AG09309 (cell line): ENCODE measurements at regions not wholly inside any gene's neighbourhood (a gene's known extent, or its start where the extent isn't known, plus 50 kb on each side); places are given as distances from the start of the nearest gene placed in this dataset.

Experiments used
- DNase-seq: peaks from one replicate; pipeline ENCODE4 v3.0.0-alpha.2; 2010; ENCODE audit warnings: low read depth
- H3K4me3 ChIP-seq: 2 replicates; pipeline ENCODE4 v1.5.1; 2011; ENCODE audit warnings: mild to moderate bottlenecking, low read depth, low read length, moderate library complexity; ENCODE audit not compliant: control insufficient read depth
- TF ChIP-seq, protein P1 (sequence below): IDR thresholded peaks from 2 replicates; pipeline ENCODE4 v1.5.1; 2011; ENCODE audit warnings: mild to moderate bottlenecking, low read depth, low read length, inconsistent platforms; ENCODE audit not compliant: insufficient read depth, control insufficient read depth; ENCODE audit errors: missing control alignments

- DNase-seq = no peak
- TF ChIP-seq, protein P1, sequence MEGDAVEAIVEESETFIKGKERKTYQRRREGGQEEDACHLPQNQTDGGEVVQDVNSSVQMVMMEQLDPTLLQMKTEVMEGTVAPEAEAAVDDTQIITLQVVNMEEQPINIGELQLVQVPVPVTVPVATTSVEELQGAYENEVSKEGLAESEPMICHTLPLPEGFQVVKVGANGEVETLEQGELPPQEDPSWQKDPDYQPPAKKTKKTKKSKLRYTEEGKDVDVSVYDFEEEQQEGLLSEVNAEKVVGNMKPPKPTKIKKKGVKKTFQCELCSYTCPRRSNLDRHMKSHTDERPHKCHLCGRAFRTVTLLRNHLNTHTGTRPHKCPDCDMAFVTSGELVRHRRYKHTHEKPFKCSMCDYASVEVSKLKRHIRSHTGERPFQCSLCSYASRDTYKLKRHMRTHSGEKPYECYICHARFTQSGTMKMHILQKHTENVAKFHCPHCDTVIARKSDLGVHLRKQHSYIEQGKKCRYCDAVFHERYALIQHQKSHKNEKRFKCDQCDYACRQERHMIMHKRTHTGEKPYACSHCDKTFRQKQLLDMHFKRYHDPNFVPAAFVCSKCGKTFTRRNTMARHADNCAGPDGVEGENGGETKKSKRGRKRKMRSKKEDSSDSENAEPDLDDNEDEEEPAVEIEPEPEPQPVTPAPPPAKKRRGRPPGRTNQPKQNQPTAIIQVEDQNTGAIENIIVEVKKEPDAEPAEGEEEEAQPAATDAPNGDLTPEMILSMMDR = no peak
- no peak overlapping the region for H3K4me3 ChIP-seq
These were observed 442.9 kb upstream of the NEGR1 start for GRCh38 chr1:72724951-72725861.

- TF ChIP-seq, protein P1 = no peak
These were observed 423.6 kb upstream of the NEGR1 start for GRCh38 chr1:72705921-72706320.

DNA sequence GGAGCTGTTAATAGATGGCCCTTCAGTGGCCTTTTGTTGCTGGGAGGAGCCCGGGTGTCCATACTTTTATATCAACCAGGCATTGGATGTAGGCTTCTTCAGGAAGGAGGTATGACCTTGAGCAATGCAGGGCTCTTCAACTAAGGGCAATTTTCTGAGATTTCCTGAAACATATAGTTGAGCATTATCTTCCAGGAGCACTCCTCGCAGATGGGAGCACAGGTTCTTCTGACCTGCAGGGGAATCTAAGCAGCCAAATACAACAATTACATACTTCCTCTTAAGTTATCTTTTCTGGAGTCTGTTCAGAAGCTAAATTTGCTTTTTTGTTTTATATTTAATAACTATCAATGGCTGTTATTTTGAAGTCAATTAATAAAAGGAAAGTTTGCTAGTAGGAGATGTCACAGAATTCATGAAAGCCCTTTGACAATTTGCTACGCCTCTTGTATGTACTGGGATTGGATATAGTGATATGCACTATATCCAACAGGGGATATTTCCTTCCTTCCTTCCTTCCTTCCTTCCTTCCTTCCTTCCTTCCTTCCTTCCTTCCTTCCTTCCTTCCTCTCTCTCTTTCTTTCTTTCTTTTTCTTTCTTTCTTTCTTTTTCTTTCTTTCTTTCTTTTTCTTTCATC is 422.6 kb upstream of the NEGR1 start:
- DNase-seq = no peak
- TF ChIP-seq, protein P1 = no peak
- no peak overlapping the region for H3K4me3 ChIP-seq

More at GRCh38 chr1:72705921-72706320, 423.6 kb upstream of the NEGR1 start:
- DNase-seq = no peak
- no peak overlapping the region for H3K4me3 ChIP-seq

DNA sequence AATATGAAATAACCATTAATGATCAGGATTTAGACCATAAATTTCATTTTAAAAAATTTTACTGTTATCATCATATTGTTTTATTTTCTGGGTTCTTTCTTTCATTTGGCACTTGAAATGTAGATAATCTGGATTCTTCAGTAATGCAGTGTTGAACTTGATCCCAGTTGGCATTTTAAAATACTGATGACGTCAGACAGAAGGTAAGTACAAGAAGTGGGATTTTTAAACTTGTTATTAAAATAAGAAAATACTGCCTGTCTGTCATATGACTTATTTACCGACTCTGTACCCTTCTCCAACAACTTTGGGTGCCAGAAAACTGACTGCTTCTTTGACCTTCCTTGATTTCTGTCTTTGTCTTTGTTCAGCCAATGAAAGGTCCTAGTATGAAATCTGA is 415.1 kb upstream of the NEGR1 start:
- DNase-seq = no peak
- TF ChIP-seq, protein P1 = no peak

GRCh38 chr1:72693899-72694298 is 411.6 kb upstream of the NEGR1 start:
- TF ChIP-seq, protein P1 = no peak
- H3K4me3 ChIP-seq = no peak overlapping the region
- DNase-seq = no peak

More for the DNA sequence above, 415.1 kb upstream of the NEGR1 start:
- no peak overlapping the region for H3K4me3 ChIP-seq

GRCh38 chr1:72693376-72693775 is 411.0 kb upstream of the NEGR1 start:
- no peak for DNase-seq
- TF ChIP-seq, protein P1 = no peak
- no peak overlapping the region for H3K4me3 ChIP-seq
